SK-N-SH (cell line): ENCODE measurements at regions not wholly inside any gene's neighbourhood (a gene's known extent, or its start where the extent isn't known, plus 50 kb on each side); places are given as distances from the start of the nearest gene placed in this dataset.

ENCODE experiments used
- CTCF ChIA-PET: fragments of 300-600, 350-600 bp; formaldehyde crosslinking; extraction: SDS; loops from one replicate; lab custom pipeline; 2021; lab: Yijun Ruan, JAX
- POLR2A ChIA-PET: fragments of 350-600 bp; sonication (Branson Sonifier 250); formaldehyde crosslinking; extraction: SDS; loops from one replicate; lab custom pipeline; 2020; ENCODE audit warnings: antibody characterized with exemption, inconsistent platforms; lab: Yijun Ruan, JAX
- DNase-seq: peaks from one replicate; pipeline ENCODE4 v3.0.0; 2012
- H2AFZ ChIP-seq: fragments of 200-600 bp; sonication (generic); 2 replicates; pipeline ENCODE4 v1.8.1; 2016; ENCODE audit warnings: antibody characterized with exemption, mild to moderate bottlenecking, low read depth
- H3F3A ChIP-seq: fragments of 200-600 bp; sonication (generic); replicated peaks from 2 replicates; pipeline ENCODE3; 2016; ENCODE audit warnings: antibody characterized with exemption, mild to moderate bottlenecking; ENCODE audit not compliant: insufficient read depth
- H3K27ac ChIP-seq, 2 experiments: fragments of 200-500 bp in 1 of 2; fragments of 200-600 bp in 1 of 2; sonication (Bioruptor generic) in 1 of 2; sonication (generic), shearing (Covaris generic) in 1 of 2; 2 replicates each; pipeline versions ENCODE4 v1.5.1 to v1.6.1; 2014 to 2016; ENCODE audit warnings: low read depth in 2 of 2, inconsistent platforms in 1 of 2, low read length in 1 of 2, mild to moderate bottlenecking in 1 of 2, mixed read lengths in 1 of 2
- H3K27me3 ChIP-seq: fragments of 200-600 bp; sonication (generic), shearing (Covaris generic); 2 replicates; pipeline ENCODE4 v1.6.1; 2016; ENCODE audit warnings: mixed run types; ENCODE audit not compliant: insufficient read depth
- H3K36me3 ChIP-seq, 2 experiments: fragments of 200-500 bp in 1 of 2; fragments of 200-600 bp in 1 of 2; sonication (Bioruptor generic) in 1 of 2; sonication (generic) in 1 of 2; replicated peaks in 1 of 2; 2 replicates each; pipeline versions ENCODE3 to v1.5.1; 2014 to 2016; ENCODE audit warnings: low read length in 1 of 2, mild to moderate bottlenecking in 1 of 2; ENCODE audit not compliant: insufficient read depth in 2 of 2, control insufficient read depth in 1 of 2
- H3K4me1 ChIP-seq, 2 experiments: fragments of 200-500 bp in 1 of 2; fragments of 200-600 bp in 1 of 2; sonication (Bioruptor generic) in 1 of 2; sonication (generic), shearing (Covaris generic) in 1 of 2; 2 replicates each; pipeline versions ENCODE4 v1.5.1 to v1.6.1; 2014 to 2016; ENCODE audit warnings: low read depth in 1 of 2, low read length in 1 of 2, mixed run types in 1 of 2; ENCODE audit not compliant: insufficient read depth in 2 of 2, control insufficient read depth in 1 of 2
- H3K4me2 ChIP-seq: fragments of 200-600 bp; sonication (generic), shearing (Covaris generic); 2 replicates; pipeline ENCODE4 v1.6.1; 2017; ENCODE audit warnings: mixed run types
- H3K4me3 ChIP-seq, 2 experiments: fragments of 200-500 bp in 1 of 2; fragments of 200-600 bp in 1 of 2; sonication (Bioruptor generic) in 1 of 2; sonication (generic), shearing (Covaris generic) in 1 of 2; 2 replicates each; pipeline versions ENCODE4 v1.5.1 to v1.8.1; 2014 to 2016; ENCODE audit warnings: low read depth in 2 of 2, inconsistent platforms in 1 of 2, low read length in 1 of 2, mild to moderate bottlenecking in 1 of 2, mixed read lengths in 1 of 2, moderate library complexity in 1 of 2
- H3K79me2 ChIP-seq: fragments of 200-600 bp; sonication (generic); 2 replicates; pipeline ENCODE4 v1.8.1; 2017; ENCODE audit warnings: mild to moderate bottlenecking; ENCODE audit not compliant: insufficient read depth
- H3K9ac ChIP-seq: fragments of 200-600 bp; sonication (generic); 2 replicates; pipeline ENCODE4 v1.6.1; 2017; ENCODE audit warnings: mixed run types
- H3K9me2 ChIP-seq: fragments of 200-600 bp; sonication (generic); 2 replicates; pipeline ENCODE4 v1.6.1; 2017; ENCODE audit warnings: mixed run types
- H3K9me3 ChIP-seq: fragments of 200-600 bp; sonication (generic); 2 replicates; pipeline ENCODE4 v1.6.1; 2017; ENCODE audit warnings: mixed run types, mild to moderate bottlenecking, moderate library complexity
- H4K20me1 ChIP-seq: fragments of 200-600 bp; sonication (generic); 2 replicates; pipeline ENCODE4 v1.6.1; 2017; ENCODE audit warnings: mild to moderate bottlenecking, mixed run types; ENCODE audit not compliant: insufficient read depth
- EP300 ChIP-seq, 2 experiments: IDR thresholded peaks; 2 replicates each; pipeline versions ENCODE4 v1.4.0 to v1.6.1; 2012; ENCODE audit warnings: borderline replicate concordance in 1 of 2, low read depth in 1 of 2, low read length in 1 of 2
- EZH2phosphoT487 ChIP-seq: fragments of 200-600 bp; sonication (generic); IDR thresholded peaks from 2 replicates; pipeline ENCODE4 v1.6.1; 2017; ENCODE audit warnings: low read depth, mixed run types, mild to moderate bottlenecking, antibody characterized with exemption, moderate library complexity, borderline replicate concordance
- FOSL2 ChIP-seq: IDR thresholded peaks from 2 replicates; pipeline ENCODE4 v1.4.0; 2012; ENCODE audit warnings: low read depth, mild to moderate bottlenecking, moderate library complexity, borderline replicate concordance
- JUND ChIP-seq: IDR thresholded peaks from 2 replicates; pipeline ENCODE4 v1.4.0; 2012
- MAX ChIP-seq: IDR thresholded peaks from 2 replicates; pipeline ENCODE4 v1.4.0; 2012; ENCODE audit warnings: low read depth
- MXI1 ChIP-seq: IDR thresholded peaks from 2 replicates; pipeline ENCODE4 v1.6.1; 2012; ENCODE audit warnings: mild to moderate bottlenecking, low read depth, low read length, improper control_type of control experiment
- NRF1 ChIP-seq: IDR thresholded peaks from 2 replicates; pipeline ENCODE4 v1.6.1; 2012; ENCODE audit warnings: low read depth, mild to moderate bottlenecking, low read length
- RAD21 ChIP-seq: IDR thresholded peaks from 2 replicates; pipeline ENCODE4 v1.6.1; 2012; ENCODE audit warnings: mild to moderate bottlenecking, low read length
- SIN3A ChIP-seq: IDR thresholded peaks from 2 replicates; pipeline ENCODE4 v1.6.1; 2012; ENCODE audit warnings: low read depth, mild to moderate bottlenecking, low read length, moderate library complexity, borderline replicate concordance
- SMC3 ChIP-seq: IDR thresholded peaks from 2 replicates; pipeline ENCODE4 v1.6.1; 2012; ENCODE audit warnings: low read depth, low read length, improper control_type of control experiment
- TAF1 ChIP-seq: IDR thresholded peaks from 2 replicates; pipeline ENCODE4 v1.6.1; 2012; ENCODE audit warnings: low read depth, mild to moderate bottlenecking, low read length, moderate library complexity, borderline replicate concordance
- TCF12 ChIP-seq: IDR thresholded peaks from 2 replicates; pipeline ENCODE4 v1.4.0; 2012
- YY1 ChIP-seq: IDR thresholded peaks from 2 replicates; pipeline ENCODE4 v1.4.0; 2012; ENCODE audit warnings: low read depth, mild to moderate bottlenecking
- WGBS: methylation state at CpG from one replicate; pipeline ENCODE4 v1.1.6; 2017; ENCODE audit warnings: low lambda C conversion rate; 5-methylcytosine and 5-hydroxymethylcytosine counted together
- TF ChIP-seq, protein P1 (sequence below): fragments of 150-350 bp; IDR thresholded peaks from 2 replicates; pipeline ENCODE4 v1.6.1; 2017; ENCODE audit warnings: antibody characterized with exemption, low read length, low read depth, borderline replicate concordance
- TF ChIP-seq, protein P2 (sequence below): IDR thresholded peaks from 2 replicates; pipeline ENCODE4 v1.4.0; 2012; ENCODE audit warnings: low read depth, borderline replicate concordance

- Histone ChIP-seq H2AFZ (no peak overlapping the region), H3K27me3 (no peaks in the 10 kb centered on the region), H3K79me2 (no peaks in the 10 kb centered on the region), H3K9me2 (no peaks in the 10 kb centered on the region; the same call in 1 of the 2 replicates), H4K20me1 (no peaks in the 10 kb centered on the region), H3F3A (peaks cover 3% of the 10 kb centered on the region), H3K27ac (peak overlapping the region in 1 of 2 experiments; percentile 69; a peak in 2 of 4 replicates), H3K9me3 (no peaks in the 10 kb centered on the region), H3K4me2 (no peak overlapping the region), H3K9ac (no peak overlapping the region), H3K36me3 (no peaks in the 10 kb centered on the region), H3K4me1 (peaks cover 0 to 7% of the 10 kb centered on the region in 2 experiments; a peak in 2 of 4 replicates), H3K4me3 (no peak overlapping the region)
- TF ChIP-seq NRF1 = no peak
- TF ChIP-seq FOSL2 = peak; percentile 83
- TF ChIP-seq TCF12 = peak; percentile 39; the same call in 1 of the 2 replicates
- TF ChIP-seq, protein P1, sequence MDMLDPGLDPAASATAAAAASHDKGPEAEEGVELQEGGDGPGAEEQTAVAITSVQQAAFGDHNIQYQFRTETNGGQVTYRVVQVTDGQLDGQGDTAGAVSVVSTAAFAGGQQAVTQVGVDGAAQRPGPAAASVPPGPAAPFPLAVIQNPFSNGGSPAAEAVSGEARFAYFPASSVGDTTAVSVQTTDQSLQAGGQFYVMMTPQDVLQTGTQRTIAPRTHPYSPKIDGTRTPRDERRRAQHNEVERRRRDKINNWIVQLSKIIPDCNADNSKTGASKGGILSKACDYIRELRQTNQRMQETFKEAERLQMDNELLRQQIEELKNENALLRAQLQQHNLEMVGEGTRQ = no peak
- TF ChIP-seq JUND = peak; percentile 69
- TF ChIP-seq TAF1 = no peak
- TF ChIP-seq, protein P2, sequence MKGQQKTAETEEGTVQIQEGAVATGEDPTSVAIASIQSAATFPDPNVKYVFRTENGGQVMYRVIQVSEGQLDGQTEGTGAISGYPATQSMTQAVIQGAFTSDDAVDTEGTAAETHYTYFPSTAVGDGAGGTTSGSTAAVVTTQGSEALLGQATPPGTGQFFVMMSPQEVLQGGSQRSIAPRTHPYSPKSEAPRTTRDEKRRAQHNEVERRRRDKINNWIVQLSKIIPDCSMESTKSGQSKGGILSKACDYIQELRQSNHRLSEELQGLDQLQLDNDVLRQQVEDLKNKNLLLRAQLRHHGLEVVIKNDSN = no peak
- no peak for TF ChIP-seq RAD21
- no peak for TF ChIP-seq EP300 (IDR thresholded peaks at IDR 0.05; ENCODE audit: borderline replicate concordance in 1 of 2, low read depth in 1 of 2, low read length in 1 of 2)
- no peak for DNase-seq
- ChIA-PET POLR2A (no interaction called here), CTCF (no interaction called here)
Measured at GRCh38 chrX:118272242-118272641, 73.7 kb upstream of the WDR44 start.

- no peak overlapping the region for H3K27ac ChIP-seq
- no peaks in the 10 kb centered on the region for H3K9me3 ChIP-seq
- no peak for TF ChIP-seq TCF12
- no peak for TF ChIP-seq EZH2phosphoT487
- no peak for TF ChIP-seq SMC3
- TF ChIP-seq YY1 = no peak
- no peak for TF ChIP-seq MAX
- TF ChIP-seq SIN3A = no peak
- no peak for TF ChIP-seq MXI1
- ChIA-PET CTCF (interaction anchor here (1.7 to 1.8 kb wide), 2 partner anchors 13 kb away, joined by 3 to 4 read pairs; no protein-coding TSS in a partner anchor), POLR2A (no interaction called here)
- H4K20me1 ChIP-seq = no peaks in the 10 kb centered on the region
- H3K4me2 ChIP-seq = no peak overlapping the region
- H3F3A ChIP-seq = no peaks in the 10 kb centered on the region
- H3K9ac ChIP-seq = no peak overlapping the region
- H3K36me3 ChIP-seq = no peaks in the 10 kb centered on the region
- H3K27me3 ChIP-seq = no peaks in the 10 kb centered on the region; the same call in 1 of the 2 replicates
- H3K4me3 ChIP-seq = no peak overlapping the region
- H3K79me2 ChIP-seq = no peaks in the 10 kb centered on the region
- H2AFZ ChIP-seq = no peak overlapping the region
- DNase-seq = no peak
- WGBS = 25% methylated on average over 4 of the region's 4 CpGs
- H3K9me2 ChIP-seq = no peaks in the 10 kb centered on the region
- H3K4me1 ChIP-seq = no peaks in the 10 kb centered on the region
Measured at GRCh38 chrX:118286066-118286762, 59.7 kb upstream of the WDR44 start.
